Frontal cortex (tissue), 3 donors: ENCODE measurements at regions not wholly inside any gene's neighbourhood (a gene's known extent, or its start where the extent isn't known, plus 50 kb on each side); places are given as distances from the start of the nearest gene placed in this dataset.

Experiments used
- DNase-seq, 2 donors: peaks; one replicate each; pipeline ENCODE4 v3.0.0; 2012; ENCODE audit warnings: low spot score in 2 of 2
- FAIRE-seq: peaks from 2 replicates; lab custom pipeline; 2012; peaks lifted over from hg19 to GRCh38; lab: Jason Lieb, UNC
- donor health status: control.
- donor health status: control.
- donor health status: control.

DNA sequence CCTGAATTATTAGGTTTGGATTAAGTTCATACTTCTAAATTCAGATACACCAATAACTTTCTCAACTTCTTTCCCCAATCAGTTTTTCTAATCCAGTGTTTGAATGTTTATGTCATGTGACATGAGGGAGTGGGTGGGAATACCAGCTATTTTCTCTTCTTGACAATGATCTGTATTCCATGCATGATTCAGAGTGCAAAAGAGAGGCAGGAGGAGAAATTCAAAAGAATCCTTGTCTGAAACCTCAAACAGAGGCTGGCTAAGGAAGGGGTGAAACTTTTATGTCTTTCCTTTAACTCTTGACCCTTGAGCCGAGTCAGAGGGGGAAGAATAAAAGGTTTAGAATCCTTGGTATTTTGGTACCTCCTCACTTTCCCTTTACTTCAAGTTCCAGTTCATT is 544.7 kb downstream of the SPRY1 start:
- FAIRE-seq: no peak
- DNase-seq: no peak

DNA sequence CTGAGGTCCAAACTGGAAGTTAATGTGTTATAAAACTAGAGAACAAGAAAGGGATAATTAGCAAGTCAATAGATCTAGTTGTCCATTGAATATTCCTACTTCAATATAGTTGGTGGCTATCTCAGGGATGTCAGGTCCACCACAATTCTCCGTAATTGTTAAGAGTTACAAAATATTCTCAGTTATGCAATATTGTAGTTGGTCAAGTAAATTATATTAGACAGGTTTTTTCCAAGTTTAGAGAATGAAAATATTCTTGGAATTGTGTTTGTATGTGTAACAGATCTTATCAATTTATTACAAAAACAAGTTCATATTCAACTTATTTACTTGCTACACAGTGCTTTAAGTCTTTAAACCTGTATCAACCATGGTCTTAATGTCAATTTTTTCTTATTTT is 547.4 kb downstream of the SPRY1 start:
- FAIRE-seq (no peak), DNase-seq (no peak)

DNA sequence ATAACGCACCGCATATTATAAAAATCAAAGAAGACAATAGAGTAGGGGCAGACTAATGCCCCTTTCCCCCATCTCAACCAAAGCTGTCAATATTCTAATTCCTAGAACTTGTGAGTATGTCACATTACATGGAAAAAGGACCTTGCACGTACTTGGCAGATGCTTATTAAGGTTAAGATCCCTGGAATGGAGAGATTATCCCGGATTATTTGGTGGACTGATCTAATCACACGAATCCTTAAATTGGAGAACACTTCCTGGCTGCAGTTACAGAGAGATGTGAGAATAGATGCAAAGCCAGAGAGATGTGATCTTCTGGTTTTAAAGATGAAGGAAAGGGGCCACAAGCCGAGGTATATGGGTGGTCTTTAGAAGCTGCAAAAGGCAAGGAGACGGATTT is 548.7 kb downstream of the SPRY1 start:
- FAIRE-seq (no peak), DNase-seq (no peak)

DNA sequence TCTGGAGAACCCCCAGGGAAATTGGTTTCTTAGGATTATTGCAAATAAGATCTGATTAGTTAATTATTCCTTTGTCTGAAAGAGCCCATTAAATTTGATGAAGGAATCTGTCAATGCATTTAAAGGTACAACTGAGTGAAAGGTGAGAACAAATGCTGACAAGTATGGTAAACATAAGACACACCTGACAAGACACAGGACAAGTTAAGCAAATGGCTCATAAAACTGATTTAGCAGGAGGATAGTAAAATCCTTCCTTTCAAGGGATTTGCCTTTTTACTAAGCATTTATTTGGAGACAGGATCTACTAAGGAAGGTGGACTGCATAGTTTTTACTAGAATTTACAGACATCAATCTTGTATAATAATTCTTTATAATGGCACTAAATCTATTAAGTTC is 553.9 kb downstream of the SPRY1 start:
- FAIRE-seq: no peak
- no peak for DNase-seq

DNA sequence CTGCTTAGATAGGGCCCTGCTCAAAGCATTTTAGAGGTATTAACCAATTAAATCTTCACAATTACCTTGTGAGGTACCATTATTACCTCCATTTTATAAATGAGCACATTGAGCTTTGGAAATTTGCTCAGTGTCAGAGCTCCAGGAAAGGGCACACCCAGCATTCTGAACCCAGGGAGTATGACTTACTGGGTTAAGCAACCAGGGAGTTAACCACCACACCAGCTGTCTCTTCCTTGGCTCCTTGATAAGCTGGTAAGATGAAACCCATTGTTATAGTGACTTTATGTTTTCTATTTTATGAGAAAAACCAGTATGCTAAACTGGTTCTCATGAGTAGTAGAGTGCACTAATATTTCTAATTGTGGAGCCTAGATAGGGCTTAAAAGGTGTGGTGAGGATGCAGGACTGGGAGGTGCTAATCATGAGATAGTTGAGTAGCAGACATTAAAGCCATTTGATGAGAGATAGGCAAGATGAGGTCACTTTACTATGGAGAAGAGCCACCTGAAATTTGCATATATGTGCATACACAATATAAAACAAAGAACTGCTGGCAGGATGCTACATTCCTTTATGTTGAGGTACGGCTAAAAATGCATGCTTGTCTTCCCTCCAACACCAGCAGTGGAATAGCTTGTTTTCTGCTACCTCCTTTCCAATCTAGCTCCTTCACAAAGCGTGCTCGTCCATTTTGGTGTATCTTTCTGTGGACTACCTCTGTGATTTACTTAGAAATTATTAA is 556.1 kb downstream of the SPRY1 start:
- FAIRE-seq (no peak), DNase-seq (no peak)

DNA sequence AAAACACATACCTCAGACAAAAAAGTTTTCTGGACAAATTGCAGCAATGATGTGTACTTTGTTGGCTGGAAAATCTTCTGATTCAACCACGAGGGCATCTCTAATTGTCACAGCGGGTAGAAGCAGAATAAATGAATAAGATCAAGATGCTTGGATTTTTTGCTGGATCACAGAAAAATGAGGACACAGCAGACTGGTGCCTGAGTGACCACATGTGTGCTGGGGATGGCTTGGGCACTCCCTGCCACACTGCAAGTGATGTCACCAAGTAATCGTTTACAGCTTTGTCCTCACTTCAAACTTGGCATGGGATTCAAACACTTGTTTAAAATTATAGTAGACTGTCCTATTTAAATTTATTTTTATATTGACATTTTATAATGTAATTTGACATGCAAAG is 557.0 kb downstream of the SPRY1 start:
- FAIRE-seq (no peak), DNase-seq (no peak)

DNA sequence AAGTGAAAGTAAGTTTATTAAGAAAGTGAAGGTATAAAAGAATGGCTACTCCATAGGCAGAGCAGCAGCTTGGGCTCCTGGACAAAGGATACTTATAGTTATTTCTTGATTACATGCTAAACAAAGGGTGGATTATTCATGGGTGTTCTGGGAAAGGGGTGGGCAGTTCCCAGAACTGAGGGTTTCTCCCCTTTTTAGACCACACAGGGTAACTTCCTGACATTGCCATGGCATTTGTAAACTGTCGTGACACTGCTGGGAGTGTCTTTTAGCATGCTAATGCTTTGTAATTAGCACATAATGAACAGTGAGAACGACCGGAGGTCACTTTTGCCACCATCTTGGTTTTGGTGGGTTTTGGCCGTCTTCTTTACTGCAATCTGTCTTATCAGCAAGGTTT is 557.6 kb downstream of the SPRY1 start:
- no peak for DNase-seq

DNA sequence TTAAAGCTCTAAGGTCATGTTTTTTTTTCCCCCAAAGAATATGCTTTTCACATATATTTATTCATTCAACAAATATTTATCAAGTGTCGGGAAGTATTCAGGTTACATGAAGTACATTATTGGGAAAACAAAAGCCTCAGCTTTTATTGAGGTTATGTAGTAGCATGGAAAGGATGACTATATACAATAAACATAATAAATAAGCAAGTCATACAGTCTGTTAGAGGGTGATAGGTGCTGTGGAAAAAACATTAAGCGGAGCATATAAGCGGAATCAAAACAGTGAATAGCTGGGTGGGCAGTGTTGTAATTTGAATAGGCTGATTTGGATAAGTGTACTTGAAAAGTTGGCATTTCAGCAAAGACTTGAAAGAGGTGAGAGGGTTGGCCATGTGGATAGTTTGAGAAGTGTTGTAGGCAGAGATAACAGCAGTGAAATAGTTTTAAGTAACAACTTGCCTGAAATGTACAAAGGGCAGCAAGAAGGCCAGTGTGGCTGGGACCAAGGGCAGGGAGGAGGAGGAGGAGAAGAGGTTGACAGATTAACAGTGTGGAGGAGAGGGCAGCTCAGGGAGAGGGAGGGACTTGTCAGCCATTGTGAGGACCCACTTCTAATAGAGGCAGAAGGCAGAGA is 558.7 kb downstream of the SPRY1 start:
- DNase-seq (no peak), FAIRE-seq (no peak)

More for the DNA sequence above, 557.6 kb downstream of the SPRY1 start:
- no peak for FAIRE-seq

DNA sequence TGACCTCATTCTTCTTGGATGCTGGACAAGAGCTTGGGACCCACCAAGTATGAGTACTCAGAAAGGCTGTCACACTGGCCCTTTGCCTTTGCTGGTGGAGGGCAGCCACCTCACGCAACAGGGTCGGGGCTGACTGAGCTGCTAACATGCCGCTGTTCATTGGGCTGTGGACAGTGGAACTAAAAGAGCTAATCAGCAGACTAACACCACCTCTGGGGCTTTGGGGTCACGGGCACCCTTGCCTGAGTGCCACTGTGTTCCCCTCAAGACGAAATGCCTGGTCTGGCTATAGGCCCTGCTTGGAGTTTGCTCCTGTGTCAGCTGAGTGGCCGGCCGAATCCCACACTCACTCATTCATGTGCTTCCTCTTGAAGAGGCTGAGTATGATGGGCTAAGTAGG is 559.6 kb downstream of the SPRY1 start:
- DNase-seq (no peak), FAIRE-seq (no peak)

DNA sequence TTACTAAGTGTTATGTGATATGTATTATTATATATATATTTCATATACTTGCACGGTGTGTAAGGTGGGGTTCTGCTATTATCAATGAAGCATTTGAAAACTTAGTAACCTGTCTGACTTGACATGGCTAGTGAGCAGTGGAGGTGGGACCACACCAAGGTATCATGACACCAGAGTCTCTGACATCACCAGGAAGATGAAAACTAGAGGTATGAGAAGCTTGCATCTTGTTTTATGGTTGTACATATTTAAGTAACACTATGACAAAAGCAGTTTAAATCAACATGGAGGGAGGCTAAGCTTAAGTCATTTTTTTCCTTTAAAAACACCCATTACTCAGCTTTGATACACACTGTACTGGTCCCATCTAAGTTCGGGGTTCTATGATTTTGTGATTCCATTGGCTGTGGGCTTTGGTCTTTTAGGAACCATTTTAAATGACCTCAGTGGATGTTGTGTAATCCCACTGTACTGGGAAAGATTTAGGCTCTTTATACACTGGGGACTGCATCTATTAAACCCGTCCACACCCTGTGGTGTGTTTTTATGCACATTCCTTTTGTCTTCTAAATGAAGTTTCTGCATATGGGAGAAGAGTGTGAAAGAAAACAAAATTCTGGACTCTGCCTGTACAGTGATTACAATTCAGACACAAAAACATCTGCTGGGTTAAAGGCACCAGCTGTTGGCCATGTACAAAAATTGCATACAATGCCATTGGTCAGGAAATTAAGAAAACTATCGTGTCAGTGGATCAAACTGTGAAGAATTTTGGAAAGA is 570.6 kb downstream of the SPRY1 start:
- FAIRE-seq: no peak
- DNase-seq: no peak

DNA sequence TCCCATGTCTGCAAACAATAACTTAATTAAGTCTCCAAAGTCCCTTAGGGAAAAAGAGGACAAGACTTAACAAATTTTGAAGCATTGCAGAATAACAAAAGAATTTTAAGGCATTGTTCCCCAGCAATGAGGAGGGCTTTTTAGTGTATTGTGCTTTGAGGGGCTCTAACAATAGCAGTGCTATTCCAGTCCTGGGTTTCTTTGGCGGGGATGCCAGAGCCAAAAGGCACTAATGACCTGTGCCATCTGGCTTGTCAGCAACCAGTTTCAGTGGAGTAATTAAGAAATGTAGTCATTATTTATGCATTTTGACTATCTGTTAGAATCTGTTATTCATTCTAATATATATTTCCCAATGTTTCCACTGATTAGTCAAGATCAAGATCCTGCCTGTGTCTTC is 575.4 kb downstream of the SPRY1 start:
- FAIRE-seq (no peak), DNase-seq (no peak)

DNA sequence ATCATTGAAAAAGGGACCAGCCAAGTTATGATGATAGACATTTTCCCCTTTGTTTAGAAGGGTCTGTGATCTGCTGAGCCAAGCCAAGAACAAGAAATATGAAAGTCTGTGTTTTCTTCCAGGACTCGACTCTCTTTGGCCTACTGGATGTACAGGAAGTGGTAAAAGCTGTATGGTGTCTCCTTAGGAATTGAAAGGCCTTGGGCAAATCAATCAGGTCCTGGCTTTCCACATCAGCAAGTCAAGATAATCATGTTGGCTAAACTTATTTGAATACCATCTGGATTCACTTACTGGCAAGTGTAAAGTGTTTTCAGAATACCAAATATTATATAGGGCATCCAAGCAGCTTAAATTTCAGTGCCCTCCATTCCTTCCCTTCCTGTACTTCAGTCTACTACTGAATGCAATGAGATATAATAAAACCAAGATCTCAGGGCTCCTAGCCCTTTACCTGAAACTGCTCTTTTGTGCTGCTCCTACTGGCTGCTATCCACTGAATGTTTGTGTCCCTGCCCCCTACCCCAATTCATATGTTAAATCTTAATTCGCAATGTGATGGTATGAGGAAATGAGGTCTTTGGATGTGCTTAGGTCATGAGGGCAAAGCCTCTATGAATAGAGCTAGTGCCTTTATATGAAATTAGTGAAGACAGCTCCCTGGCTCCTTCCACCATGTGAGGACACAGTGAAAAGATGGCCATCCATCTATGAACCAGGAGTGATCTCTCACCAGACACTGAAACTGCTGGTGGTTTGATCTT is 578.0 kb downstream of the SPRY1 start:
- FAIRE-seq (no peak), DNase-seq (no peak)

DNA sequence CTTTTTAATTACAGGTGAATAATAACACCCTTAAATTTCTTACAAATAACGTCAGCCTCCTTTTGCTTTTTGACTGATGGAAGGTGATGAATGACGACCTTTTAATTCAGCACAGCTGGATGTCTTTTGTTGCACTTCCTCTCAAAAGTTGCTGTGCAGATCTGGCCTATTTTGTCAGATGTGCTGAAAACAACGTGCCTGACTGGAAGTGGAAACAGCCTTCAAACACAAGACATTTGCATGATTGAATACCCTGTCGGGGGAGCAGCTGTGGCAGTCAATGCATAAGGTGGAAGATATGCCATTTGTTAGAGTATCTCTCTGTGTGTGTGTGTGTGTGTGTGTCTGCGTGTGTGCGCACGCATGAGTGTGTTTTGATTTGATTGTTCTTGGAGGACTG is 579.7 kb downstream of the SPRY1 start:
- FAIRE-seq: no peak
- DNase-seq: no peak

DNA sequence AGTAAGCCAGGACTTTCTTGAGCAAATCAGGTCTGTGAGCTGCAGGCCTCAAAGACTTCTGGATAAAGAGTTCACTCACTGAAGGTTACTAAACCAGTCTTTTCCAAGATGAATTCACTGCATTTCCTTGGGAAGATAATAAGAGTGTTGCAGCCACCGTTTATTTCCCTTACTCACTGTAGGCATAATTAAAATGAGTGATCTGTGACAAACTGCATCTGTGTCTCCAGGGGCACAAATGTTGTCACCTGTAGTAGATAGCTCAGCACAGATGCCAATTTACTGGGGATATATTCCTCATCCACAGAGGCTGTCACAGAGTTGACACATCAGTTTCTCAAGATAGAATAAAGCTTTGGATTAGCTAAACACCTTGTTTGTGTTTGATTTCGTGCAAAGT is 580.2 kb downstream of the SPRY1 start:
- DNase-seq (no peak), FAIRE-seq (no peak)

DNA sequence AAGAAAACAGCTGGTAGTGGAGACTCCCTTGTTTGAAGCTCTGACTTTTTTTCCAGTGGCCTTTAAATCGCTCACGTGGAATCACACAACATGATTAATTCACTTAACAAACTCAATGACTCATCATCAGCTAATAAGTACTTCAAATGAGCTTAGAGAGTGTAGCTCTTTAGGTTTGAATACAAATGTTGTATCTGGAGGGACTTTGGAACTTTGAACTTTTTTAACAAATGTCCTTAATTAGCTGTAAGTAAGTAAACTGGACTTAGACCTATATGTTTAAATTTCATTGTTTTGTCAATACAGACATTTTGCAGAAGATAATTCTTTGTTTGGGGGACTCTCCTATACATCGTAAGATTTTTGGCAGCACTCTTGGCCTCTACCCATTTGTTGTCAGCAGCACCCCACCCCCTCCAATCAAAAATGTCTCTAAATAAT is 581.1 kb downstream of the SPRY1 start:
- FAIRE-seq (no peak), DNase-seq (no peak)

DNA sequence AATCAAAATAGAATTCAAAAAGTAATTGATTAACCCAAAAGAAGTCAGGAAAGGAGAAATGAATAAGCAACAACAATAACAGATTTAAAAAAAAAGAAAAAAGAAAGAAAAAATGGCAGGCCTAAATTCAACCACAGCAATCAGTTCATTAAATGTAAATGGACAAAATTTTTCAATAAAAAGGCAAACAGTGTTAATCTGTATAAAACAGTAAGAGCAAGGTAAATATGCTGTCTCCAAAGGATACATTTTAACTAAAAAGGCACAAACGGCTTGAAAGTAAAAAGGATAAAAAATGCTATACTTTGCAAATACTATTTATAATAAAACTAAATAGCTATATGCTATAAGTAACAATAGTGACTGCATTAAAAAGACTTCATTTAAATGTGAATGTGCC is 582.0 kb downstream of the SPRY1 start:
- FAIRE-seq (no peak), DNase-seq (no peak)

DNA sequence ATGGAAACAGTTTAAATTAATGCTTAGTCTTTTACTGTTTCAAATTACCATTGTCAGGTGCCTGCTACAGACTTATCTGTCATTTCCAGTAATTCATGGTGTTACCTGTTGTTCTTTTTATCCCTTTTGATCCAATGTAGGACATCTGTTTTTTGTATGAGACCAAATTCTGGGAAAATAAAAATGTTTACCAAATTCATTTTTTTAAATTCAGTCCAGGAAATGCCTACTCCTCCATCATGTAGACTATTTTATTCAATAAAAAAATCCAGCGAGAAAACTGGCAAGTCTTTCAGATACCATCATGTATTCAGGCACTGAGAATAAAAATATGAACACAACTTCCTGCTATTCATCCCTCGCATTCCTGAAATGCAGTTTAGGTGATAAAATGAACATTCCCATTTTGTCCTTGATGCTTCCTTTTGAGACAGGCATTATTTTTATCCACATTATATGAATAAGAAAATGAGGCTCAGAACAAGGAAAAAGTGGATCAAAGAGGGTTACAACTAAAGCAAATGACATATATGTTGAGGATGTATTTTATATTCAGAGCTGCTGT is 584.2 kb downstream of the SPRY1 start:
- DNase-seq (no peak), FAIRE-seq (no peak)

DNA sequence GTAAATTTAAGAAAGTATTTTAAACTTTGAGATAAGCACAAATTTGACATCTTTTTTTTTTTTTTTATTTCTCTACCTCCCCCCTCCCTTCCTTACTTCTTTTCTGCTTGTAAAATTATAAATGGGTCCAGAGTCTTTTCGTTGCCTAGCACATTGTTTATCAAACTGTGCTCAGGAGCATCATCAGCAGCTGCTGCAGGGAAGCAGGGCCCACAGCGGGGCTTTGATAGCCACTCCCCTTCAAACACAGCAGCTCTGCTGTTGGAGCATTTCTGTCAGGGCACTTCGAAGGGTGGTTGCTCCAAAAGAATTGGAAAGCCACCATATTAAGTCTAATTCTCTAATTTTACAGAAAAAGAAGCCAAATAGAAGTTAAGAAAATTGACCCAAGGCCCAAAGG is 588.3 kb downstream of the SPRY1 start:
- DNase-seq: no peak
- no peak for FAIRE-seq

DNA sequence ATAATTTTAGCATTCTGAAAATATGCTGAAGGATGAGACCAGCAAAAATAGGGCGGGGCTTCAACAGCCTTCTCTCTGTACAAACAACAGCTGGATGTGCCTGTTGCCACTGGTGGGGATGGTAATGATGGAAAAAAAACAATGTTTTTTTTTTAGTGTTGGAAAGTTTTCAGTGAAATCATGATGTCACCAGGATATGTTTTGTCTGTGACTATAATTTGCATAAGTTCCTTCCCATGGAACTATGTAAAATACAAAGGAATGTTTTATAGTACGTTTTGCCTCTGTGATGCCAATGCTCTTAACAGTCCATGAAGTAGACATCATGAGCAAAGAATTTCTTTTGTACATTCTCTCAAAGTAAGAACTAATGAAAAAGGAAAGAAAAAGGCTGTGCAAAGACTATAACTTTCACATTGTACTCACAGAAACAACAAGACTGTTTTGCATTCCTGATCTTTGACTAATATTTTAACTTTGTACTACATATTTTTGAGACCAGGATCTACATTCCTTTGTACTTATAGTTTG is 589.7 kb downstream of the SPRY1 start:
- DNase-seq (no peak), FAIRE-seq (no peak)

DNA sequence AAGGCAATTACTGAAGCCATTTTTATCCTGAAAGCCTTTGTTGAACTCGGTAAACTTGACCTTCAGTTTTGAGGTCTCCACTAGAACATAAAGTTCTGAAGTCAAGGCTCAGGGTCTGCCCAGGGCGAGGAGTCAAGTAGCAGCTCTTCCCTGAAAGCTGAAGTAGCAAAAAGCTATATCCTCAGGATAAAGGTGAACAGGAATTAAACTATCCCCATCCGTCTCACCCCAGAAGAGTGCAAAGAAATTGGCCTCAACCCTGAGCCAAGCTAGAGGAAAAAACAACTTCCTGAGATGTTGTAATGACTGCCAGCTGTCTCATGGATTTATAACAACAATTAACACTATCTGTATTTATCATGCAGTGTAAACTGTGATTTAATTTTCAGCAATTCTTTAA is 590.8 kb downstream of the SPRY1 start:
- DNase-seq (no peak), FAIRE-seq (no peak)
